ENCODE measurements at regions not wholly inside any gene's neighbourhood (a gene's known extent, or its start where the extent isn't known, plus 50 kb on each side); places are given as distances from the start of the nearest gene placed in this dataset.

- no peak for TF ChIP-seq POLR2A (IDR thresholded peaks at IDR 0.05)
- TF ChIP-seq CTCF (IDR thresholded peaks at IDR 0.05): no peak
These were observed 63.8 kb downstream of the FAM241B start for GRCh38 chr10:69693886-69694285.

Data from right lobe of liver (tissue), 4 donors.